ENCODE measurements at regions not wholly inside any gene's neighbourhood (a gene's known extent, or its start where the extent isn't known, plus 50 kb on each side); places are given as distances from the start of the nearest gene placed in this dataset.
"Not testable (repeated sequence)": the region's sequence is repeated elsewhere in the genome, so short reads cannot be mapped to it uniquely, and the experiment has no call there.

- 46% methylated on average over 2 of the region's 2 CpGs for WGBS
- H3K36me3 ChIP-seq (ENCODE audit: insufficient read depth), result no peaks in the 10 kb centered on the region
- H3K4me3 ChIP-seq (ENCODE audit: low read depth, low read length), result no peak overlapping the region
- DNase-seq (ENCODE audit: extremely low spot score), result no peak
- no peaks in the 10 kb centered on the region for H3K4me1 ChIP-seq (ENCODE audit: insufficient read depth)
- no peak overlapping the region for H3K27ac ChIP-seq (ENCODE audit: low read depth)
Observed at GRCh38 chr1:99361406-99361805, 97.1 kb downstream of the PLPPR4 start.

GRCh38 chr1:99363531-99363930 is 99.2 kb downstream of the PLPPR4 start:
- H3K4me1 ChIP-seq (ENCODE audit: insufficient read depth), result no peaks in the 10 kb centered on the region
- 74% methylated on average over 2 of the region's 2 CpGs for WGBS
- no peak overlapping the region for H3K27ac ChIP-seq (ENCODE audit: low read depth)
- no peak overlapping the region for H3K4me3 ChIP-seq (ENCODE audit: low read depth, low read length)
- no peak for DNase-seq (ENCODE audit: extremely low spot score)
- H3K36me3 ChIP-seq (ENCODE audit: insufficient read depth), result no peaks in the 10 kb centered on the region

DNA sequence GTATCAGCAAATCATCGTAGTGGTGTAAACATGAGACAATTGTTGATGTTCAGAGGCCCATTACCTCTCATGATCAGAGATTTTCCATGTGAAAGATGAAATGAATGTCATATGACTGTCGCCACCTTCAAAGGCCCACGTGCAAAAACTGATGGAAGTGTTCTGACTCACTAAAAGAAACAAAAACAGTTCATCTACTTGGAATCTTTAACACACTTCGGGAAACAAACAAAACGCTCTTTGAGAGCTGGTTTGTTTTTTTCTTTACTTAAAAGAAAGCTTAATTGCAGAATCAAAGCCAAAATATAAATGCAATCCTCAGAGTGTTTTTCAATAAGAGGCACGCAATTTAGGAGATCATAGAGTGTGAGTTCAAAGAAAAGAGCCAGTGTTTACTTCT is 100.8 kb downstream of the PLPPR4 start:
- WGBS, result 45% methylated on average over 6 of the region's 6 CpGs
- no peak overlapping the region for H3K4me3 ChIP-seq (ENCODE audit: low read depth, low read length)
- H3K4me1 ChIP-seq (ENCODE audit: insufficient read depth), result no peaks in the 10 kb centered on the region
- no peaks in the 10 kb centered on the region for H3K36me3 ChIP-seq (ENCODE audit: insufficient read depth)
- no peak for DNase-seq (ENCODE audit: extremely low spot score)
- no peak overlapping the region for H3K27ac ChIP-seq (ENCODE audit: low read depth)

- no peak overlapping the region for H3K4me3 ChIP-seq (ENCODE audit: low read depth, low read length)
- H3K36me3 ChIP-seq (ENCODE audit: insufficient read depth), result no peaks in the 10 kb centered on the region
- no peak overlapping the region for H3K27ac ChIP-seq (ENCODE audit: low read depth)
- DNase-seq (ENCODE audit: extremely low spot score), result no peak
- no peaks in the 10 kb centered on the region for H3K4me1 ChIP-seq (ENCODE audit: insufficient read depth)
- WGBS, result 27% methylated on average over 1 of the region's 1 CpG
Observed at GRCh38 chr1:99365545-99365944, 101.3 kb downstream of the PLPPR4 start.

GRCh38 chr1:99369154-99369553 is 104.9 kb downstream of the PLPPR4 start:
- Histone ChIP-seq H3K4me1 (ENCODE audit: insufficient read depth) (no peaks in the 10 kb centered on the region), H3K36me3 (ENCODE audit: insufficient read depth) (no peaks in the 10 kb centered on the region), H3K4me3 (ENCODE audit: low read depth, low read length) (no peak overlapping the region), H3K27ac (ENCODE audit: low read depth) (no peak overlapping the region)
- WGBS, result 14% methylated on average over 2 of the region's 2 CpGs
- DNase-seq (ENCODE audit: extremely low spot score), result no peak

DNA sequence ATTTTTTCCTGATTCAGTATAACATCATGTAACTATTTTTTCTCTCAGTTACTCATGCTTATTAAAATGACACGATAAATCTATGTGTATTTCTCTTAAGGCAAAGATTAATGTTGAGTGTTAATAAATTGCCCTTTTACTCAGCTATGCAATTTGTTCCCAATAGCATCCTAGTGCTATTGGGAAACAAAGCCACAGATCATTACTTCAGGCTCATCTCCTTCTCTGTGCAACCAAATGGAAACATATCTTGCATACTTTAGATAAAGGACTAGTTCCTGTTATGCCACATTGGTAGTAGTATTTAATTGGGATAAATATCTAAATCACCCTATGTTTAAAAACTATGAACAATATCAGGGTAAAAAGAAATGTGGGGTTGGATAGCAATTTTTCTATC is 106.2 kb downstream of the PLPPR4 start:
- WGBS, result 59% methylated on average over 1 of the region's 1 CpG
- no peak for DNase-seq (ENCODE audit: extremely low spot score)
- H3K4me1 ChIP-seq (ENCODE audit: insufficient read depth), result no peaks in the 10 kb centered on the region
- H3K36me3 ChIP-seq (ENCODE audit: insufficient read depth), result no peaks in the 10 kb centered on the region
- H3K4me3 ChIP-seq (ENCODE audit: low read depth, low read length), result no peak overlapping the region
- no peak overlapping the region for H3K27ac ChIP-seq (ENCODE audit: low read depth)

DNA sequence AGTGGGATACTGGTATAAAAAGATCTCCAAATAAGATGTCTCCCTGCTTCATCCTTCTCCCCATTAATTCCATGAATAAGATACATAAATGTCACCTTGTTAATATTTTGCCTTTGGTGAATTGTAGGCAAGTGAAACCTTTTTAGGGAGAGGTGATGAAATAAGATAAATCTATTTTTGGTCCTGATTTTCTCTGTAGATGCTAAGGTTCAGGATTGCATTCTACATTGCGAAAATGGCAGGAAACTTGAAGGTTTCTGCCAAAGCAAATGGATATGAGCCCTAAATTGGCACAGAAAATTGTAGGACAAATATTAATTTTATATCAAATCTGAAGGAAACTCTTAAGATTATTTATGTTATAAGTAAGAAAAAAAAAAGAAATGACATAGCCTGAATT is 107.1 kb downstream of the PLPPR4 start:
- no peak overlapping the region for H3K4me3 ChIP-seq (ENCODE audit: low read depth, low read length)
- no peaks in the 10 kb centered on the region for H3K4me1 ChIP-seq (ENCODE audit: insufficient read depth)
- H3K27ac ChIP-seq (ENCODE audit: low read depth), result no peak overlapping the region
- no peak for DNase-seq (ENCODE audit: extremely low spot score)
- 79% methylated on average over 1 of the region's 1 CpG for WGBS
- no peaks in the 10 kb centered on the region for H3K36me3 ChIP-seq (ENCODE audit: insufficient read depth)

DNA sequence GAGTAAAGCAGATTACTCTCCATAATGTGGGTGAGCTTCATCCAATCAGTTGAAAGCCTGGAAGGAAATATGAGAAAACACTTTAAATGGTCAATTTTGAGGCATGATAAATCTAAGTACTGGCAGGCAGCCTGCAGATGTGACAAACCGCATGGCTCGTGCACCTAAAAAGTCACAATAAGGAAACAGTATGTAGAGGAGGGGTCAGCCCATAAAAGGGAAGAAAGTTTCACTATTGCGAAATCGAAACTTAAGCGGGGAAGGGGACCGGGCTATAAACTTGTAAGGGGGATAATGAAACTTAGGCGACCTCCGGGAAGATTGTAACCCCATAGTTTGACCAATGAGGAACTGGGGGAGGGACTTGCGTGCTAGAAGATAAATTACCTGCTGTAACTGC is 109.8 kb downstream of the PLPPR4 start:
- Histone ChIP-seq H3K4me3 (ENCODE audit: low read depth, low read length) (no peak overlapping the region), H3K36me3 (ENCODE audit: insufficient read depth) (no peaks in the 10 kb centered on the region), H3K27ac (ENCODE audit: low read depth) (no peak overlapping the region), H3K4me1 (ENCODE audit: insufficient read depth) (no peaks in the 10 kb centered on the region)
- DNase-seq (ENCODE audit: extremely low spot score), result no peak
- 80% methylated on average over 9 of the region's 9 CpGs for WGBS

DNA sequence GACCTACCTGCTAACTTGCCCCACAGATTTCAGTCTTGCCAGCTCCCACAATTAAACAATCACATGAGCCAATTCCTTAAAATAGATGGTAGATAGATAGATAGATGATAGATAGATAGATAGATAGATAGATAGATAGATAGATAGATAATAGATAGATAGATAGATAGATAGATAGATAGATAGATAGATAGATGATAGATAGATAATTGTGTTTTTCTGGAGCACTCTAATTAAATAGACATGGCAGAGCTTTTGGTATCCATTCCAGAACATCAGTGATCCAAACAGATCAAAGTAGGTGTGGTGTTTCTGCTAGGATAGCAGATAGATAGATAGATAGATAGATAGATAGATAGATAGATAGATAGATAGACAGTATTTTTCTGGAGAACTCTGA is 110.4 kb downstream of the PLPPR4 start:
- not testable (repeated sequence) for H3K4me3 ChIP-seq (ENCODE audit: low read depth, low read length); H3K4me1 ChIP-seq (ENCODE audit: insufficient read depth); H3K36me3 ChIP-seq (ENCODE audit: insufficient read depth); DNase-seq (ENCODE audit: extremely low spot score); H3K27ac ChIP-seq (ENCODE audit: low read depth)

GRCh38 chr1:99384021-99384420 is 119.7 kb downstream of the PLPPR4 start:
- Histone ChIP-seq H3K27ac (ENCODE audit: low read depth) (no peak overlapping the region), H3K4me3 (ENCODE audit: low read depth, low read length) (no peak overlapping the region), H3K4me1 (ENCODE audit: insufficient read depth) (no peaks in the 10 kb centered on the region), H3K36me3 (ENCODE audit: insufficient read depth) (no peaks in the 10 kb centered on the region)
- 68% methylated on average over 4 of the region's 4 CpGs for WGBS
- no peak for DNase-seq (ENCODE audit: extremely low spot score)

GRCh38 chr1:99385852-99386251 is 121.6 kb downstream of the PLPPR4 start:
- 82% methylated on average over 4 of the region's 4 CpGs for WGBS
- no peaks in the 10 kb centered on the region for H3K36me3 ChIP-seq (ENCODE audit: insufficient read depth)
- DNase-seq (ENCODE audit: extremely low spot score), result no peak
- no peaks in the 10 kb centered on the region for H3K4me1 ChIP-seq (ENCODE audit: insufficient read depth)
- H3K4me3 ChIP-seq (ENCODE audit: low read depth, low read length), result no peak overlapping the region
- no peak overlapping the region for H3K27ac ChIP-seq (ENCODE audit: low read depth)

- no peak for DNase-seq (ENCODE audit: extremely low spot score)
- no peak overlapping the region for H3K4me3 ChIP-seq (ENCODE audit: low read depth, low read length)
- no peak overlapping the region for H3K27ac ChIP-seq (ENCODE audit: low read depth)
- H3K4me1 ChIP-seq (ENCODE audit: insufficient read depth), result no peaks in the 10 kb centered on the region
- 95% methylated on average over 2 of the region's 2 CpGs for WGBS
- no peaks in the 10 kb centered on the region for H3K36me3 ChIP-seq (ENCODE audit: insufficient read depth)
Observed at GRCh38 chr1:99396389-99396788, 132.1 kb downstream of the PLPPR4 start.

DNA sequence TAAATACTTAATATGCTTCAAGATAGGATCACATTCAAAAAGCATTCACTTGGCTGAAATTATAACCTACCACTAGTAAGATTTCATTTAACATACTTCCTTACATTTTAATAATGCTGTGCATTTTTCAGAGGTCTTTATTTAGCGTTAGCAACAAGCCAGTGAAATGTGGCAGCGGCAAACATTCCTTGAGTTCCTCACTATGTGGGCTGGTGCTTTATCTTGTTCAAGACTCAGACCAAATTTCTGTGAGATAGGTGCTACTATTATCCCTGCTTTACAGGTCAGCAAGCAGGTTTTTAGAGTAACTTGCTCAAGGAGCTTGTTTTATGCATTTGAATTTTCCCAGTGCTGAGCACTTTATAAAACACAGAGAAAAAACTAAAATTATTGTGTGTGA is 132.7 kb downstream of the PLPPR4 start:
- WGBS, result 40% methylated on average over 2 of the region's 2 CpGs
- Histone ChIP-seq H3K36me3 (ENCODE audit: insufficient read depth) (no peaks in the 10 kb centered on the region), H3K27ac (ENCODE audit: low read depth) (no peak overlapping the region), H3K4me3 (ENCODE audit: low read depth, low read length) (no peak overlapping the region), H3K4me1 (ENCODE audit: insufficient read depth) (no peaks in the 10 kb centered on the region)
- no peak for DNase-seq (ENCODE audit: extremely low spot score)

GRCh38 chr1:99397863-99398262 is 133.6 kb downstream of the PLPPR4 start:
- Histone ChIP-seq H3K4me1 (ENCODE audit: insufficient read depth) (no peaks in the 10 kb centered on the region), H3K27ac (ENCODE audit: low read depth) (no peak overlapping the region), H3K36me3 (ENCODE audit: insufficient read depth) (no peaks in the 10 kb centered on the region), H3K4me3 (ENCODE audit: low read depth, low read length) (no peak overlapping the region)
- DNase-seq (ENCODE audit: extremely low spot score), result no peak

DNA sequence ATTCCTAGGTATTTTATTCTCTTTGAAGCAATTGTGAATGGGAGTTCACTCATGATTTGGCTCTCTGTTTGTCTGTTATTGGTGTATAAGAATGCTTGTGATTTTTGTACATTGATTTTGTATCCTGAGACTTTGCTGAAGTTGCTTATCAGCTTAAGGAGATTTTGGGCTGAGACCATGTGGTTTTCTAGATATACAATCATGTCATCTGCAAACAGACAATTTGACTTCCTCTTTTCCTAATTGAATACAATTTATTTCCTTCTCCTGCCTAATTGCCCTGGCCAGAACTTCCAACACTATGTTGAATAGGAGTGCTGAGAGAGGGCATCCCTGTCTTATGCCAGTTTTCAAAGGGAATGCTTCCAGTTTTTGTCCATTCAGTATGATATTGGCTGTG is 137.3 kb downstream of the PLPPR4 start:
- DNase-seq (ENCODE audit: extremely low spot score); H3K36me3 ChIP-seq (ENCODE audit: insufficient read depth); H3K4me3 ChIP-seq (ENCODE audit: low read depth, low read length); H3K27ac ChIP-seq (ENCODE audit: low read depth); H3K4me1 ChIP-seq (ENCODE audit: insufficient read depth): not testable (repeated sequence)
